Liver (tissue), 7 donors: ENCODE measurements at regions not wholly inside any gene's neighbourhood (a gene's known extent, or its start where the extent isn't known, plus 50 kb on each side); places are given as distances from the start of the nearest gene placed in this dataset.

Experiments
- DNase-seq: peaks from one replicate; pipeline ENCODE4 v3.0.0-alpha.2; 2017; ENCODE audit warnings: low spot score
- H3K27ac ChIP-seq, 2 donors: one replicate each; pipeline ENCODE4 v1.7.0; 2013; ENCODE audit warnings: inconsistent platforms in 2 of 2, low read length in 2 of 2, control low read depth in 1 of 2, low read depth in 1 of 2, mild to moderate bottlenecking in 1 of 2
- H3K27me3 ChIP-seq, 4 donors: one replicate each; pipeline versions ENCODE4 v1.6.1 to v1.7.0; 2013; ENCODE audit warnings: low read length in 3 of 4, inconsistent platforms in 1 of 4, mild to moderate bottlenecking in 1 of 4, moderate library complexity in 1 of 4; ENCODE audit not compliant: control insufficient read depth in 4 of 4, insufficient read depth in 4 of 4
- H3K36me3 ChIP-seq, 4 donors: one replicate each; pipeline versions ENCODE4 v1.6.1 to v1.7.0; 2013; ENCODE audit warnings: low read length in 3 of 4, mild to moderate bottlenecking in 3 of 4, low read depth in 1 of 4, moderate library complexity in 1 of 4; ENCODE audit not compliant: control insufficient read depth in 4 of 4, insufficient read depth in 3 of 4
- H3K4me1 ChIP-seq, 4 donors: one replicate each; pipeline versions ENCODE4 v1.6.1 to v1.7.0; 2013; ENCODE audit warnings: low read length in 3 of 4, mild to moderate bottlenecking in 3 of 4, moderate library complexity in 1 of 4; ENCODE audit not compliant: control insufficient read depth in 4 of 4, insufficient read depth in 4 of 4
- H3K4me3 ChIP-seq, 3 donors: one replicate each; pipeline versions ENCODE4 v1.6.1 to v1.7.0; 2013; ENCODE audit warnings: low read length in 3 of 3, control low read depth in 1 of 3, low read depth in 1 of 3, mild to moderate bottlenecking in 1 of 3
- H3K9ac ChIP-seq, 2 donors: one replicate each; pipeline ENCODE4 v1.7.0; 2013; ENCODE audit warnings: low read length in 2 of 2, mild to moderate bottlenecking in 2 of 2, moderate library complexity in 2 of 2, control low read depth in 1 of 2, low read depth in 1 of 2
- H3K9me3 ChIP-seq, 4 donors: one replicate each; pipeline versions ENCODE4 v1.6.1 to v1.7.0; 2013; ENCODE audit warnings: low read length in 3 of 4; ENCODE audit not compliant: control insufficient read depth in 4 of 4
- EGR1 ChIP-seq, 2 donors: IDR thresholded peaks; 2 replicates each; pipeline ENCODE4 v1.6.1; 2016 to 2018; ENCODE audit warnings: antibody characterized with exemption in 2 of 2, low read depth in 2 of 2
- FOXA1 ChIP-seq: IDR thresholded peaks from 2 replicates; pipeline ENCODE4 v1.6.1; 2016; ENCODE audit warnings: antibody characterized with exemption
- FOXA2 ChIP-seq: IDR thresholded peaks from 2 replicates; pipeline ENCODE4 v1.6.1; 2016; ENCODE audit warnings: antibody characterized with exemption
- GABPA ChIP-seq, 2 donors: IDR thresholded peaks in 1 of 2; conservative IDR thresholded peaks in 1 of 2; 2 replicates each; pipeline ENCODE4 v1.6.1; 2016; ENCODE audit warnings: antibody characterized with exemption in 2 of 2, mild to moderate bottlenecking in 1 of 2, moderate library complexity in 1 of 2
- HNF4A ChIP-seq, 2 donors: conservative IDR thresholded peaks; 2 replicates each; pipeline ENCODE4 v1.6.1; 2016; ENCODE audit warnings: antibody characterized with exemption in 2 of 2, mild to moderate bottlenecking in 2 of 2
- HNF4G ChIP-seq: IDR thresholded peaks from 2 replicates; pipeline ENCODE4 v1.6.1; 2016; ENCODE audit warnings: antibody characterized with exemption
- JUND ChIP-seq, 2 donors: IDR thresholded peaks; 2 replicates each; pipeline ENCODE4 v1.6.1; 2016; ENCODE audit warnings: antibody characterized with exemption in 2 of 2
- MAX ChIP-seq: IDR thresholded peaks from 2 replicates; pipeline ENCODE4 v1.6.1; 2016; ENCODE audit warnings: antibody characterized with exemption
- NR2F2 ChIP-seq: IDR thresholded peaks from 2 replicates; pipeline ENCODE4 v1.6.1; 2016; ENCODE audit warnings: antibody characterized with exemption
- RAD21 ChIP-seq, 2 donors: IDR thresholded peaks; 2 replicates each; pipeline ENCODE4 v1.6.1; 2016; ENCODE audit warnings: antibody characterized with exemption in 2 of 2, mild to moderate bottlenecking in 2 of 2
- RXRA ChIP-seq, 2 donors: IDR thresholded peaks; 2 replicates each; pipeline ENCODE4 v1.6.1; 2017 to 2018; ENCODE audit warnings: antibody characterized with exemption in 2 of 2, mild to moderate bottlenecking in 1 of 2
- TAF1 ChIP-seq: conservative IDR thresholded peaks from 2 replicates; pipeline ENCODE4 v1.6.1; 2016; ENCODE audit warnings: antibody characterized with exemption, mild to moderate bottlenecking
- YY1 ChIP-seq: IDR thresholded peaks from 2 replicates; pipeline ENCODE4 v1.6.1; 2016; ENCODE audit warnings: antibody characterized with exemption, mild to moderate bottlenecking
- ZBTB33 ChIP-seq: IDR thresholded peaks from 2 replicates; pipeline ENCODE4 v1.6.1; 2016; ENCODE audit warnings: antibody characterized with exemption
- WGBS: extraction: QIAGEN DNeasy Blood & Tissue Kit; methylation state at CpG from one replicate; pipeline ENCODE4 v1.1.7; 2013; 5-methylcytosine and 5-hydroxymethylcytosine counted together
- TF ChIP-seq, protein P1 (sequence below): IDR thresholded peaks from 2 replicates; pipeline ENCODE4 v1.6.1; 2016; ENCODE audit warnings: antibody characterized with exemption, mild to moderate bottlenecking
- donor health status: healthy.
- donor health status: healthy.
- donor health status: healthy.
- donor health status: healthy.

DNA sequence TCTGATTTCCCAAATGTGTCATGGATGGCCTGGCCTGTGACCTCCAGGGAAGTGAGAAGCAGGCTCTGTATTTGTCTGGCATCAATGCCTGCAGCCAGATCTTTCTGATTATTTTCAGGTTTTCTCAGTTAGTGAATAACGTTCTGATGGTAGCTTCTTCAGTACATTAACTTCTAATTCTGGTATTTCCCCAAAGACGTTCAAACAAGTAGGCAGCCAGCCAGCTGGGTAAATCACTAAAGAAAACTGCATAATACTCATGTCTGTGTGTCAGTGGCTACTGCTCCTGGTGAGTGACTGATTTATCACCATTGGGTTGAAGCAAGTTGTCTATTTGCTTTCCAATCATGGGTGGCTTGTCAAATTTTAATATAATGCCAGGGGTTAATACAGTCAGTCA is 162.6 kb upstream of the PFN2 start:
- Histone ChIP-seq H3K27ac (no peak overlapping the region), H3K9ac (no peak overlapping the region), H3K4me1 (no peaks in the 10 kb centered on the region), H3K36me3 (no peaks in the 10 kb centered on the region), H3K27me3 (peaks cover 0 to 5% (median 0%) of the 10 kb centered on the region in 4 donors), H3K4me3 (no peak overlapping the region), H3K9me3 (no peaks in the 10 kb centered on the region)
- WGBS: 76% methylated on average over 2 of the region's 2 CpGs
- TF ChIP-seq JUND (IDR thresholded peaks at IDR 0.05): no peak
- no peak for TF ChIP-seq HNF4A (conservative IDR thresholded peaks at IDR 0.05)
- TF ChIP-seq HNF4G: no peak
- TF ChIP-seq FOXA2: no peak
- TF ChIP-seq TAF1: no peak
- TF ChIP-seq RXRA (IDR thresholded peaks at IDR 0.05): no peak
- TF ChIP-seq FOXA1: no peak
- no peak for TF ChIP-seq ZBTB33
- TF ChIP-seq EGR1 (IDR thresholded peaks at IDR 0.05; ENCODE audit: low read depth in 2 of 2): no peak
- DNase-seq: no peak

DNA sequence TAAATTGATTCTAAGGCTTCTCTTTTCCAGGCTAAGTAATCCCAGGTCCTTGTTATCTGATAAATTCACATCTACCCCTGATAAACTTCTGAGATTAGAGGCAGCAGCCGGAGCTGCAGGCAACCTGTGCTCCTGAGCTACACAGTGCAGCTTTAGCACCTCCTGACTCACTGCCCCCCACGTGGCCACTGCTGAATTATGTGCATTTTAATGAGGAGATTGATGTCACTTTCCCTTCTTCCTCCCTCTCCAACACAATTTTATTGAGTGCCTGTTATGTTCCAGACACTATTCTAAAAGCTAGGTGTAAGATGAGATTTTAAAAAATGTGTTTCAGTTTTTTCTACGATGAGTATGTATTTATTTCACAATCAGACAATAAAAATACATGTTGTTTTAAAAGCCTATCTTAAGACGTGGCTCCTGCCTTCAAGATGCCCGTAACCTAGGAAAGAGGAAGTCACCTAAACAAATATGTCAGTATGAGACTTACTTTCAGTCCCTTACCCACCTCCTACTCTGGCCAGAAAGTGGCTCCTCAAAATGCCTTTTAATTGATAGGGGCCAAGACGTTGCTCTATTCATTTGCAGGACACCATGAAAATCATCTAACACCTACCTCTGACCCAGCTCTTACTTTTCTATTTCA is 161.5 kb upstream of the PFN2 start:
- WGBS: 68% methylated on average over 6 of the region's 6 CpGs
- no peak for DNase-seq
- TF ChIP-seq NR2F2 (no peak), ZBTB33 (no peak)
- no peaks in the 10 kb centered on the region for H3K9me3 ChIP-seq
- H3K27ac ChIP-seq: no peak overlapping the region
- H3K27me3 ChIP-seq: peaks cover 0 to 5% (median 0%) of the 10 kb centered on the region in 4 donors
- no peak overlapping the region for H3K4me3 ChIP-seq
- H3K36me3 ChIP-seq: no peaks in the 10 kb centered on the region
- no peak overlapping the region for H3K9ac ChIP-seq
- H3K4me1 ChIP-seq: no peaks in the 10 kb centered on the region

DNA sequence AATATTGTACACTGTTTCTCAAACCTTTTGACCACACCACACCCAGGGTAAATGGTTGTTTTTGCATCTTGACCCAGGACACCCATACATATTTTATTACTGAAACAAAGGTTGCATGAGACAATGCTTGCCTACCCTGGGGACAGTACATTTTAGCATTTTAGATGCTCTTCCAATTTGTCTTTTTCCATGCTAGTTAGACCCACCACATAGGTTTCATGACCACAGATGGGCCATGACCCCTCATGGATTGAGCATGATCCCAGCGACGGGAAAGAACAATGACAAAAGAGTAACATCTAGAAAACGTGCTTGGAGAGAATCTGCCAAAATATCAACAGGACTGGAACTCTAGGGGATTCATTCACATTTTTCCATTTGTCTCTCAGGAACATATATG is 161.0 kb upstream of the PFN2 start:
- 82% methylated on average over 3 of the region's 3 CpGs for WGBS
- H3K4me1 ChIP-seq: no peaks in the 10 kb centered on the region
- H3K27me3 ChIP-seq: peaks cover 0 to 5% (median 0%) of the 10 kb centered on the region in 4 donors
- H3K27ac ChIP-seq: no peak overlapping the region
- no peaks in the 10 kb centered on the region for H3K36me3 ChIP-seq
- TF ChIP-seq NR2F2 (no peak), GABPA (IDR thresholded peaks at IDR 0.05 in 1 of 2, conservative IDR thresholded peaks at IDR 0.05 in 1 of 2) (no peak), YY1 (no peak), FOXA1 (no peak), EGR1 (IDR thresholded peaks at IDR 0.05; ENCODE audit: low read depth in 2 of 2) (no peak), HNF4A (conservative IDR thresholded peaks at IDR 0.05) (no peak), MAX (no peak), ZBTB33 (no peak), RAD21 (IDR thresholded peaks at IDR 0.05) (no peak)
- TF ChIP-seq, protein P1, sequence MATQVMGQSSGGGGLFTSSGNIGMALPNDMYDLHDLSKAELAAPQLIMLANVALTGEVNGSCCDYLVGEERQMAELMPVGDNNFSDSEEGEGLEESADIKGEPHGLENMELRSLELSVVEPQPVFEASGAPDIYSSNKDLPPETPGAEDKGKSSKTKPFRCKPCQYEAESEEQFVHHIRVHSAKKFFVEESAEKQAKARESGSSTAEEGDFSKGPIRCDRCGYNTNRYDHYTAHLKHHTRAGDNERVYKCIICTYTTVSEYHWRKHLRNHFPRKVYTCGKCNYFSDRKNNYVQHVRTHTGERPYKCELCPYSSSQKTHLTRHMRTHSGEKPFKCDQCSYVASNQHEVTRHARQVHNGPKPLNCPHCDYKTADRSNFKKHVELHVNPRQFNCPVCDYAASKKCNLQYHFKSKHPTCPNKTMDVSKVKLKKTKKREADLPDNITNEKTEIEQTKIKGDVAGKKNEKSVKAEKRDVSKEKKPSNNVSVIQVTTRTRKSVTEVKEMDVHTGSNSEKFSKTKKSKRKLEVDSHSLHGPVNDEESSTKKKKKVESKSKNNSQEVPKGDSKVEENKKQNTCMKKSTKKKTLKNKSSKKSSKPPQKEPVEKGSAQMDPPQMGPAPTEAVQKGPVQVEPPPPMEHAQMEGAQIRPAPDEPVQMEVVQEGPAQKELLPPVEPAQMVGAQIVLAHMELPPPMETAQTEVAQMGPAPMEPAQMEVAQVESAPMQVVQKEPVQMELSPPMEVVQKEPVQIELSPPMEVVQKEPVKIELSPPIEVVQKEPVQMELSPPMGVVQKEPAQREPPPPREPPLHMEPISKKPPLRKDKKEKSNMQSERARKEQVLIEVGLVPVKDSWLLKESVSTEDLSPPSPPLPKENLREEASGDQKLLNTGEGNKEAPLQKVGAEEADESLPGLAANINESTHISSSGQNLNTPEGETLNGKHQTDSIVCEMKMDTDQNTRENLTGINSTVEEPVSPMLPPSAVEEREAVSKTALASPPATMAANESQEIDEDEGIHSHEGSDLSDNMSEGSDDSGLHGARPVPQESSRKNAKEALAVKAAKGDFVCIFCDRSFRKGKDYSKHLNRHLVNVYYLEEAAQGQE: no peak
- no peak for DNase-seq
- no peaks in the 10 kb centered on the region for H3K9me3 ChIP-seq
- no peak overlapping the region for H3K4me3 ChIP-seq
- no peak overlapping the region for H3K9ac ChIP-seq
